ENCODE measurements at regions not wholly inside any gene's neighbourhood (a gene's known extent, or its start where the extent isn't known, plus 50 kb on each side); places are given as distances from the start of the nearest gene placed in this dataset.

DNA sequence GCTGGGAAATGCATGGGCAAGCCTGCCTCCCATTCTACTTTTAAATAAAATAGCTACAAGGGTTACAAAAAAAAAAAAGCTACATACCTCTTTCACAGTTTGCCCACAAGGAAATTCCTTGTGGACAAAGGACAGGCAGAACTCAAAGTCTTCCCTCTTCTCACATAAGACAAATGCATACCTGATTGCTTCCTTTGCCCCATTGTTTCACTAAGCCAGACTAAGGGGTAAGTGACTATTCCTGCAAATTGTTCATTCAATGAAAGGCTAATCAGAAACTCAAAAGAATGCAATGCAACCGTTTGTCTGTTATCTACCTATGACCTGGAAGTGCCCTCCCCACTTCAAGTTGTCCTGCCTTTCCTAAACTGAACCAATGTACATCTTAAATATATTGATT, 780.6 kb downstream of the FAM133A start:
- Histone ChIP-seq H4K20me1 (ENCODE audit: insufficient read depth, low read length) (no peaks in the 10 kb centered on the region), H3K36me3 (ENCODE audit: insufficient read depth, low read length) (no peaks in the 10 kb centered on the region), H2AFZ (ENCODE audit: low read length) (no peak overlapping the region), H3K79me2 (ENCODE audit: insufficient read depth, low read length) (no peaks in the 10 kb centered on the region), H3K4me3 (ENCODE audit: insufficient read depth, low read length) (no peak overlapping the region), H3K9me3 (ENCODE audit: low read depth, low read length) (no peaks in the 10 kb centered on the region), H3K27ac (ENCODE audit: low read depth, low read length) (no peak overlapping the region), H3K4me1 (ENCODE audit: insufficient read depth, low read length) (no peaks in the 10 kb centered on the region), H3K4me2 (ENCODE audit: insufficient read depth, low read length) (no peak overlapping the region), H3K27me3 (ENCODE audit: insufficient read depth, low read length) (no peaks in the 10 kb centered on the region)
- TF ChIP-seq, protein P1, sequence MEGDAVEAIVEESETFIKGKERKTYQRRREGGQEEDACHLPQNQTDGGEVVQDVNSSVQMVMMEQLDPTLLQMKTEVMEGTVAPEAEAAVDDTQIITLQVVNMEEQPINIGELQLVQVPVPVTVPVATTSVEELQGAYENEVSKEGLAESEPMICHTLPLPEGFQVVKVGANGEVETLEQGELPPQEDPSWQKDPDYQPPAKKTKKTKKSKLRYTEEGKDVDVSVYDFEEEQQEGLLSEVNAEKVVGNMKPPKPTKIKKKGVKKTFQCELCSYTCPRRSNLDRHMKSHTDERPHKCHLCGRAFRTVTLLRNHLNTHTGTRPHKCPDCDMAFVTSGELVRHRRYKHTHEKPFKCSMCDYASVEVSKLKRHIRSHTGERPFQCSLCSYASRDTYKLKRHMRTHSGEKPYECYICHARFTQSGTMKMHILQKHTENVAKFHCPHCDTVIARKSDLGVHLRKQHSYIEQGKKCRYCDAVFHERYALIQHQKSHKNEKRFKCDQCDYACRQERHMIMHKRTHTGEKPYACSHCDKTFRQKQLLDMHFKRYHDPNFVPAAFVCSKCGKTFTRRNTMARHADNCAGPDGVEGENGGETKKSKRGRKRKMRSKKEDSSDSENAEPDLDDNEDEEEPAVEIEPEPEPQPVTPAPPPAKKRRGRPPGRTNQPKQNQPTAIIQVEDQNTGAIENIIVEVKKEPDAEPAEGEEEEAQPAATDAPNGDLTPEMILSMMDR (IDR thresholded peaks at IDR 0.05; ENCODE audit: extremely low read depth, low read depth, low read length), result no peak
- no peak for DNase-seq (ENCODE audit: insufficient read length, low spot score, missing footprints)

DNA sequence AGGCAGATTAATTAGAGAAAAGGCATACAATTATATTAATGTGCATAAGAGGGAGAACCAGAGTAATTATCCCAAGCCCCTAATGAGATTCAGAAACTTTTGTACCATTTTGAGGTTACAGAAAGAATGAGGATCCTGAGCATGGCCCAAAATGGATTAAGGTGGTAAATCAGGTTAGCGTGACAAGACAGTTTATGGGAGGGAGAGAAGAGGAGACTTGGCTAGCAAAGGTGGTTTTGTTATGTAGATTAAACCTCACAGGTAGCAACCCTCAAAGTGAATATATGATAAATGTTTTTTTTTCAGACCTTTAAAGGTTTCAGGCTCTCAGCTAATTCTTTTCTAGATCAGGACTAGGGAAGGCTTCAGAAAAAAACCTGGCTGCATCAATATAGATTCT, 781.8 kb downstream of the FAM133A start:
- TF ChIP-seq, protein P1 (IDR thresholded peaks at IDR 0.05; ENCODE audit: extremely low read depth, low read depth, low read length), result no peak
- no peaks in the 10 kb centered on the region for H4K20me1 ChIP-seq (ENCODE audit: insufficient read depth, low read length)
- no peaks in the 10 kb centered on the region for H3K4me1 ChIP-seq (ENCODE audit: insufficient read depth, low read length)
- H3K4me2 ChIP-seq (ENCODE audit: insufficient read depth, low read length), result no peak overlapping the region
- no peaks in the 10 kb centered on the region for H3K9me3 ChIP-seq (ENCODE audit: low read depth, low read length)
- DNase-seq (ENCODE audit: insufficient read length, low spot score, missing footprints), result no peak
- H3K4me3 ChIP-seq (ENCODE audit: insufficient read depth, low read length), result no peak overlapping the region
- no peak overlapping the region for H3K27ac ChIP-seq (ENCODE audit: low read depth, low read length)
- no peaks in the 10 kb centered on the region for H3K27me3 ChIP-seq (ENCODE audit: insufficient read depth, low read length)
- H3K79me2 ChIP-seq (ENCODE audit: insufficient read depth, low read length), result no peaks in the 10 kb centered on the region
- H3K36me3 ChIP-seq (ENCODE audit: insufficient read depth, low read length), result no peaks in the 10 kb centered on the region
- H2AFZ ChIP-seq (ENCODE audit: low read length), result no peak overlapping the region

DNA sequence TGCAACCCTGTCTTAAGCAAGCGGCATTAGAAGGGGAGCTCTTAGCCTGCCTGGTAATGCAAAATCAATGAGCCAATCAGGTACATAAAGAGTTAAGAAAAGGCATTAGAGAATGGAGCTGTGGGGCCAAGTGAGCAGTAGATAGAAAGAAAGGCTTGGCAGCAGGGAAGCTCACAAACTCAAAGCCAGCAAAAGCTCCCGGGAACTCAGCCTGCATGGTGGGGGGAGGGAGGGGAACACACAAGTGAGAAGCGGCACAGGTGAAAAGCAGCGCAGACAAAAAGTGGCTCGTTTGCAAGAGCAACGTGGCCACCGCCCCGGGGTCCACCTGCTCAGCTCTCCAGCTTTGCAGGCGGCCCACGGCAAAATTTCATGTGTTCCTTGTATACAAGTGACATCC, 818.5 kb downstream of the FAM133A start:
- H3K27me3 ChIP-seq (ENCODE audit: insufficient read depth, low read length), result no peaks in the 10 kb centered on the region
- H3K9me3 ChIP-seq (ENCODE audit: low read depth, low read length), result no peaks in the 10 kb centered on the region
- H3K4me1 ChIP-seq (ENCODE audit: insufficient read depth, low read length), result no peaks in the 10 kb centered on the region
- H2AFZ ChIP-seq (ENCODE audit: low read length), result no peak overlapping the region
- H3K27ac ChIP-seq (ENCODE audit: low read depth, low read length), result no peak overlapping the region
- TF ChIP-seq, protein P1 (IDR thresholded peaks at IDR 0.05; ENCODE audit: extremely low read depth, low read depth, low read length), result no peak
- H3K4me3 ChIP-seq (ENCODE audit: insufficient read depth, low read length), result no peak overlapping the region
- no peak for DNase-seq (ENCODE audit: insufficient read length, low spot score, missing footprints)
- H3K79me2 ChIP-seq (ENCODE audit: insufficient read depth, low read length), result no peaks in the 10 kb centered on the region
- no peaks in the 10 kb centered on the region for H3K36me3 ChIP-seq (ENCODE audit: insufficient read depth, low read length)
- no peaks in the 10 kb centered on the region for H4K20me1 ChIP-seq (ENCODE audit: insufficient read depth, low read length)
- no peak overlapping the region for H3K4me2 ChIP-seq (ENCODE audit: insufficient read depth, low read length)

DNA sequence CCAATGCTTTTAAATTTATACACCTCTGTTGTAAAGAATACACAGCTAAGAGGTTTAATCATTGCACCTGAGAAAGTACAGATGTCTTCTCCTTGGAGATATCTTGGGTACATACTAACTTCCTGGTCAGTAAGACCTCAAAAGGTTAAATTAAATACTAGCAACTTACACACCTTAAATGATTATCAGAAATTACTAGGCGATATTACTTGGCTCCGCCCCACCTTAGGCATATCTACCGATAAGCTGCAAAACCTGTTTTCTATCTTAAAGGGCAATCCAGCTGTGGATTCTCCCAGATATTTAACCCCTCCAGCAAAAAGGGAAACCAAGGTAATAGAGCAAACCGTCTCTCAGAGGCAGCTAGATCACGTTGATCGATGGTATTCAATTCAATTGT, 819.4 kb downstream of the FAM133A start:
- Histone ChIP-seq H3K4me3 (ENCODE audit: insufficient read depth, low read length) (no peak overlapping the region), H3K9me3 (ENCODE audit: low read depth, low read length) (no peaks in the 10 kb centered on the region), H3K4me2 (ENCODE audit: insufficient read depth, low read length) (no peak overlapping the region), H3K4me1 (ENCODE audit: insufficient read depth, low read length) (no peaks in the 10 kb centered on the region), H3K79me2 (ENCODE audit: insufficient read depth, low read length) (no peaks in the 10 kb centered on the region), H2AFZ (ENCODE audit: low read length) (no peak overlapping the region), H3K27me3 (ENCODE audit: insufficient read depth, low read length) (no peaks in the 10 kb centered on the region), H4K20me1 (ENCODE audit: insufficient read depth, low read length) (no peaks in the 10 kb centered on the region), H3K36me3 (ENCODE audit: insufficient read depth, low read length) (no peaks in the 10 kb centered on the region), H3K27ac (ENCODE audit: low read depth, low read length) (no peak overlapping the region)
- no peak for DNase-seq (ENCODE audit: insufficient read length, low spot score, missing footprints)
- TF ChIP-seq, protein P1 (IDR thresholded peaks at IDR 0.05; ENCODE audit: extremely low read depth, low read depth, low read length), result no peak

All from osteoblast (primary cell).